ENCODE measurements at regions not wholly inside any gene's neighbourhood (a gene's known extent, or its start where the extent isn't known, plus 50 kb on each side); places are given as distances from the start of the nearest gene placed in this dataset.
A peak's percentile ranks its signal among the peaks of the same experiment; 100 is the strongest.
"Not testable (repeated sequence)": the region's sequence is repeated elsewhere in the genome, so short reads cannot be mapped to it uniquely, and the experiment has no call there.

DNA sequence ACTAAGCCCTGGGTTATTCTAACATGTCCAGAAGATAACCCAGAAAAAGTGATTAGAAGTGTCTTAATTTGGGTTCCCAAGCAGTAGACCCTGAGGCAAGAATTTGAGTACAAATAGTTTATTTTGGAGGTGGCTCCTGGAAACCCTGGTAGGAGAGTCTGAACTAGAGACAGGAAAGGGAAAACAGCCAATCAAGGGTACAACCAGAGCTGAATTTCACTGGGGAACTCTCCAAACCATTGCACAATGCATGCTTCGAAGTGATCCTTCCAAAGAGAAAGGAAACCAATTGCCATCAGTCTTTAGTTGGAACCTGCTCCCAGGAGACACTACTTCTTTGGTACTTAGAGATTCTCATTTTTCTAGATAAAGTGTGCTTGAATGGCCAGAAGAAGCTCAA, 361.5 kb downstream of the MBD2 start:
- Mint-ChIP-seq H3K27ac (no peak overlapping the region), H3K4me3 (no peak overlapping the region), H3K9me3 (peaks cover 4% of the 10 kb centered on the region), H3K36me3 (no peaks in the 10 kb centered on the region), H3K4me1 (ENCODE audit: low read depth in 2 of 2) (no peaks in the 10 kb centered on the region), H3K27me3 (no peaks in the 10 kb centered on the region)
- ATAC-seq, result no peak
- no peak for DNase-seq (ENCODE audit: low spot score)

DNA sequence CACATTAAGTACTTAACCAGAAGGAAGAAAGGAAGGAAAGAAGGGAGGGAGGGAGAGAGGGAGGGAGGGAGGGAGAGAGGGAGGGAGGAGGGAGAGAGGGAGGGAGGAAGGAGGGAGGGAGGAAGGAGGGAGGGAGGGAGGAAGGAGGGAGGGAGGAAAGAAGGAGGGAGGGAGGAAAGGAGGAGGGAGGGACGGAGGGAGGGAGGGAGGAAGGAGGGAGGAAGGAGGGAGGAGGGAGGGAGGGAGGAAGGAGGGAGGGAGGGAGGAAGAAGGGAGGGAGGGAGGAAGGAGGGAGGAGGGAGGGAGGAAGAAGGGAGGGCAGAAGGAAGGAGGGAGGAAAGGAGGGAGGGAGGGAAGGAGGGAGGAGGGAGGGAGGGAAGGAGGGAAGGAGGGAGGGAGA, 363.3 kb downstream of the MBD2 start:
- H3K27me3 Mint-ChIP-seq, result no peaks in the 10 kb centered on the region
- H3K4me1 Mint-ChIP-seq (ENCODE audit: low read depth in 2 of 2), result no peaks in the 10 kb centered on the region
- peaks cover 4% of the 10 kb centered on the region for H3K9me3 Mint-ChIP-seq
- ATAC-seq (no peak), DNase-seq (ENCODE audit: low spot score) (no peak)
- no peaks in the 10 kb centered on the region for H3K36me3 Mint-ChIP-seq
- no peak overlapping the region for H3K27ac Mint-ChIP-seq
- H3K4me3 Mint-ChIP-seq, result no peak overlapping the region

DNA sequence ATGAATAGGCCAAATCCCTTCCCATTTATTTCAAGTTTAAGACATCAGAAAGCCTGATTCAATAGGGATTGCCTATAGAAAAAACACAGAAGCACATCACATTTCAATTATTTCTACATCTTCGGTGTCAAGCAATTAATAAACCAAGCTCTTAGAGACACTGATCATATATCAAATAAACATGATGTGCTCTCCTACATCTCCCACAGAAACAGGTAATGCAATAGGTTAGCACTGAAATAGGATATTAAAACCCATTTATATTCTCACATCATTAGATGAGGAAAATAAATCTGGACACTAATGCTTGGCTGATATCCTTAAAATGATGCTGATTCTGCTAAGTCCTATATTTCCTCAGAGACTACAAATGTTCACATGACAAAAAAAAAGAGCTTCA, 364.7 kb downstream of the MBD2 start:
- peaks cover 4% of the 10 kb centered on the region for H3K9me3 Mint-ChIP-seq
- DNase-seq (ENCODE audit: low spot score) (no peak), ATAC-seq (no peak)
- no peaks in the 10 kb centered on the region for H3K27me3 Mint-ChIP-seq
- H3K36me3 Mint-ChIP-seq, result no peaks in the 10 kb centered on the region
- no peak overlapping the region for H3K4me3 Mint-ChIP-seq
- H3K27ac Mint-ChIP-seq, result no peak overlapping the region
- no peaks in the 10 kb centered on the region for H3K4me1 Mint-ChIP-seq (ENCODE audit: low read depth in 2 of 2)

DNA sequence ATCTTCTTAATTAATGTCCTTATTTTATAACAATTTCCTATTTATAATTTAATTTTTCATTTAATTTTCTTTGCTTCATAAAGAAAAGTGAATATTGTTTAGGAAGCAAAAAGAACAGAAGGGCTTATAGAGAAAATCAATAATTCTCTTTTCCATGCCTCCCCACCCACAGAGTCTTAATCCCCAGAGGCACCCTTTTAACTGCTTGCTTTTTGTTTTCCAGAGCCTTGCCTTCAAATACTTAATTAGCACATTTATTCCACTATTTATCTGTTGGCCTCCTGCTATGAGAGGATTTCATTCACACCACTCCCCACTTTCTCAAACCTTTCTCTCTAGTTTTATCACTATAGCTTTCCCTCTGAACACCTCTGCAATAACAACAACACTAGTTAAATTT, 373.6 kb downstream of the MBD2 start:
- DNase-seq (ENCODE audit: low spot score) (no peak), ATAC-seq (no peak)
- H3K27me3 Mint-ChIP-seq, result no peaks in the 10 kb centered on the region
- H3K27ac Mint-ChIP-seq, result no peak overlapping the region
- no peak overlapping the region for H3K4me3 Mint-ChIP-seq
- no peaks in the 10 kb centered on the region for H3K4me1 Mint-ChIP-seq (ENCODE audit: low read depth in 2 of 2)
- H3K9me3 Mint-ChIP-seq, result peaks cover 26% of the 10 kb centered on the region
- no peaks in the 10 kb centered on the region for H3K36me3 Mint-ChIP-seq

DNA sequence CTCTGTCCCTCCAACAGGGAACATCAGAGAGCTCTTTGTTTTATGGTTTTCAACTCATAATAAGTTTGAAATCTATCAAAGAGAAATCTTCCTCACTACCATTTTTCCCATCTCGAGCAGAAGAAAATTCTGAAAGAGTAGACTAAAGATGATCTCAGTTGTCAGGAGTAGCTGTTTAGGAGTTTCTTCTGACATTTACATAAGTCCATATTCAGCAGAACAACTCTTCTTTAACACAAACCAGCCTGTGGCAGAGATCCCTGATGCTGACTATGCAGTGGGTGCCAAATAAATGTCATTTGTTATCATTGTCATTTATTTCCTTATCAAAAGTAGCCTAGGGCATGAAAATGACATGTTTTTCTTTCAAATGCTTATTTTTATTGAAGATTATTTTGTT, 380.7 kb downstream of the MBD2 start:
- no peaks in the 10 kb centered on the region for H3K27me3 Mint-ChIP-seq
- DNase-seq (ENCODE audit: low spot score) (no peak), ATAC-seq (no peak)
- no peak overlapping the region for H3K4me3 Mint-ChIP-seq
- H3K27ac Mint-ChIP-seq, result no peak overlapping the region
- no peaks in the 10 kb centered on the region for H3K36me3 Mint-ChIP-seq
- H3K9me3 Mint-ChIP-seq, result peaks cover 10% of the 10 kb centered on the region
- no peaks in the 10 kb centered on the region for H3K4me1 Mint-ChIP-seq (ENCODE audit: low read depth in 2 of 2)

DNA sequence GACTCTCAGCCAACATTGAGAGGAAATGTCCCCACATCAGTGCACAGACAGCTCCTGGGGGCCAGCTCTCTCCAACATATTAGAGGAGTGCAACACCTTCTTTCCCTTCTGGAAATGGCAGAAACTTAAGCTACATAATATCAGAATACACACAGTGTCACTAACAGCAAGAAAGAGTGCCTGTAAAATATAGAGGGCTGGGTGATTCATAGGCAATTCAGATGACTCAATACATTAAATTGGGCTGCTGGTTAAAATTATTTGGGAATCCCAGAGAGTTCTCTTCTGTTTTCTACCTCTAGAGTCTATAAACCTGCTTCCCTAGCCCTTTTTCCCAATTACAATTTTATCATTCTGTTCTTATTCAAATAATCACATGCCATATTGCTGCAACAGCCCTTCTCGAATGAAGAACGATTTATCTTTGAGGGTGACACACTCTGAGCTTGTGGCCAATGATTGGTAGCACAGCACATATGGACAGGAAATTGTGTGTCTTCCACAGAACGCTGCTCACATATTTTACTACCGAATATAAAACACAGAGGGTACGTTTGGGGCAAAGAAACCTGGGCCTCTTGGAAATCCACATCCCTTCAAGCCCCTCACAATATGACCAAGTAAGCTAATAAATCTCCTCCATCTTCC, 381.2 kb downstream of the MBD2 start:
- Mint-ChIP-seq H3K9me3 (peaks cover 14% of the 10 kb centered on the region), H3K4me1 (ENCODE audit: low read depth in 2 of 2) (no peaks in the 10 kb centered on the region), H3K27ac (no peak overlapping the region), H3K27me3 (no peaks in the 10 kb centered on the region), H3K36me3 (no peaks in the 10 kb centered on the region), H3K4me3 (no peak overlapping the region)
- DNase-seq (ENCODE audit: low spot score) (no peak), ATAC-seq (no peak)

DNA sequence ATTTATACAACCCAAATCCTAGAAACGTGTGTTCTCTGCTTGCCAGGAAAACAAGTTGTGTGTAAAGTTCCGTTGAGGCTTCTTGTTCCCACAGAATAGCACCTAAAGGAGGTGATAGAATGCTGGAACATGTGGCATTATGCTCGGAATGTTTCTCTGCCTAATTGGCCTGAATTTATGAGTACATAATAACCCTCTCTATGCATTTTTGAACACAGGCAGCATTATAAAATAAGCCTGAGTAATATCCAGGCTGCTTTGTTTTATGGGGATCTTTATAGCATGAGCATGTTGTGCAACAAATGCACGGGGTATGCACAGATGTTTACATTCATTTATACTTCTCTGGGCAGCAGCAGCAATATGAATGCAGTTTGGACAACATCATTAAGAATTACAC, 385.7 kb downstream of the MBD2 start:
- ATAC-seq (no peak), DNase-seq (ENCODE audit: low spot score) (no peak)
- Mint-ChIP-seq H3K4me1 (ENCODE audit: low read depth in 2 of 2) (no peaks in the 10 kb centered on the region), H3K9me3 (peaks cover 24% of the 10 kb centered on the region), H3K36me3 (peaks cover 5% of the 10 kb centered on the region), H3K27me3 (no peaks in the 10 kb centered on the region), H3K4me3 (no peak overlapping the region), H3K27ac (no peak overlapping the region)

DNA sequence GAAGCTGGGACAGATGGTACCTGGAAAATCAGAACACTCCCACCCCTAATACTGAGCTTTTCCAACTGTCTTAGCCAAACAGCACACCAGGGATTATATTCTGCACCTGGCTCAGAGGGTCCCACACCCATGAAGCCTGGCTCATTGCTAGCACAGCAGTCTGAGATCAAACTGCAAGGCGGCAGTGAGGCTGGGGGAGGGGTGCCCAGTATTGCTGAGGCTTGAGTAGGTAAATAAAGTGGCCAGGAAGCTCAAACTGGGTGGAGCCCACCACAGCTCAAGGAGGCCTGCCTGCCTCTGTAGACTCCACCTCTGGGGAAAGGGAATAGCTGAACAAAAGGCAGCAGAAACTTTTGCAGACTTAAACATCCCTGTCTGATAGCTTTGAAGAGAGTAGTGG, 403.3 kb downstream of the MBD2 start:
- peaks cover 24% of the 10 kb centered on the region for H3K9me3 Mint-ChIP-seq
- H3K4me3 Mint-ChIP-seq; DNase-seq (ENCODE audit: low spot score); H3K27me3 Mint-ChIP-seq; H3K27ac Mint-ChIP-seq; H3K4me1 Mint-ChIP-seq (ENCODE audit: low read depth in 2 of 2); ATAC-seq; H3K36me3 Mint-ChIP-seq: not testable (repeated sequence)

DNA sequence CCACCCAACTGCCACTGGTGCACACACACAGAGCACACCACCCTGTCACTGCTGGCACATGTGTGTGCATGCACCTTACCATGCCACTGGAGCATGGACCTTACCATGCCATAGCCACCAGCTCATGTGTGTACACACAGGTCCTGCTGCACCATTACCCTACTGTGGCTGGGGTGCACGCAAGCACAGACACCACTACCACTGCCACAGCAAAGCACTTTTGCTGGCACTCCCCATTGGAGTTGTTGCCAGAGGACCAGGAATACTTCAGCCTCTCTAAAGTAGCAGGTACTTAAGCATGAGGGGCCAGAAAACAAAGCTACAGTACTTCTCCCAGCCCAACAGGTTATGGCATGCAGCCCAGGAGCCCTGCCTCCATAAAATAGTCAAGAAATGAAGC, 404.8 kb downstream of the MBD2 start:
- no peaks in the 10 kb centered on the region for H3K27me3 Mint-ChIP-seq
- no peak overlapping the region for H3K4me3 Mint-ChIP-seq
- H3K4me1 Mint-ChIP-seq (ENCODE audit: low read depth in 2 of 2), result no peaks in the 10 kb centered on the region
- no peaks in the 10 kb centered on the region for H3K36me3 Mint-ChIP-seq
- H3K9me3 Mint-ChIP-seq, result peaks cover 21% of the 10 kb centered on the region
- DNase-seq (ENCODE audit: low spot score) (no peak), ATAC-seq (peak; percentile 31 to 48)
- H3K27ac Mint-ChIP-seq, result no peak overlapping the region

DNA sequence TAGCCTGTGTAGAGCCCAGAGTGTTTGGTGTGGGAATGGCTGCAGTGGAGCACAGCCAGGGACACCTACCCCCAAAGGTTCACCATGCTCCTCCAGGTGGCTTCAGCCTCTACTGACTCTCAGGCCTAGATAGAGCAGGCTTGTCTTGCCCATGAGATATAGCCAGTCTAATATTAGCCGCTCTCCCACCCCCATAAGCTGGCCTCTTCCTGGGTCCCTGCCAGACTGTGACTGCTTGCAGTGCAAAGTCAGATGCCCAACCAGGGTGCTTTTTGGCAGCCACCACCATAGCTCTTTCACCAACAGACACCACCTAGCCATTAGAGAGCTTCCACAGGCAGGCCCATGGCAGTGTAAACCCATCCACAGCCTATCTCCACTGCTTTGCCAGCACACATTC, 405.3 kb downstream of the MBD2 start:
- H3K27ac Mint-ChIP-seq, result no peak overlapping the region
- H3K9me3 Mint-ChIP-seq, result peaks cover 21% of the 10 kb centered on the region
- no peak overlapping the region for H3K4me3 Mint-ChIP-seq
- DNase-seq (ENCODE audit: low spot score) (no peak), ATAC-seq (no peak)
- H3K4me1 Mint-ChIP-seq (ENCODE audit: low read depth in 2 of 2), result no peaks in the 10 kb centered on the region
- no peaks in the 10 kb centered on the region for H3K36me3 Mint-ChIP-seq
- no peaks in the 10 kb centered on the region for H3K27me3 Mint-ChIP-seq

DNA sequence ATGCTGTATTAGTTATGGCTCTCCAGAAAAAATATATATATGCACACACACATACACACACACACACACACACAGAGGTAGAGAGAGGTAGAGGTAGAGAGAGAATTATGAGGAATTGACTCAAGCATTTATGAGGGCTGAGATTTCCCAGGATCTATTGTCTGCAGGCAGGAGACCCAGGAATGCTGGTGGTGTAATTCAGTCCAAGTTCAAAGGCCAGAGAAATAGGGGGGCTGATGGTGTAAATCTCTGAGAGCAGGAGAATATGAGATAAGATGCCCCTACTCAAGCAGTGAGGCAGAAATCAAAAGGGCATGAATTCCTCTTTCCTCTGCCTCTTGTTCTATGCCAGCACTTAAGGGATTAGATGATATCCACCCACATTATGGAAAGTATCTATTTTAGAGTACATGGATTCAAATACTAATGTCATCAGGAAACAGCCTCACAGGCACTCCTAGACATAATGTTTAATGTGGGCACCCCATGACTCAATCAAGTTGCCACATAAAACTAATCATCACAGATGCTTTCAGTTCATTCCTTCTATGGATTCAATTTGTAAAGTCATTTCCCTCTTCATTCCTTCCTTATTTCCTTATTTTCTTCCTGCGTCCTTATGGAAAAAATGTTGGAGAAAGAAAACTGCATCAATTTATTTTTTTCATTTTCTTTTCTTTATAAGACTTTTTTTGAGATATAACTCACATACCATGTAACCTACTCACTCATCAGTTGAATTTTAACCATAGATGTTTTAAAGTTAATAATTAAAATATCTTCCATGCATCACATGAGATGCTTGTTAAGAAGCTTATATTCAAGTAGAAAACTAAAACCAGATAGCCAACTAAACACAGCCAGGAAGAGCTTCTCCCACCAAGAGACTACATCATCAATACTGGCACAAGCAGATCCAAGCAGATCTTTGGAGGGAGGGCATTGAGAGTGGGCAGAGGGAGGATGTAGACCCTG, 406.2 kb downstream of the MBD2 start:
- Mint-ChIP-seq H3K27ac (no peak overlapping the region), H3K9me3 (peaks cover 18% of the 10 kb centered on the region), H3K27me3 (no peaks in the 10 kb centered on the region), H3K4me1 (ENCODE audit: low read depth in 2 of 2) (no peaks in the 10 kb centered on the region), H3K4me3 (no peak overlapping the region), H3K36me3 (no peaks in the 10 kb centered on the region)
- DNase-seq (ENCODE audit: low spot score) (no peak), ATAC-seq (no peak)

DNA sequence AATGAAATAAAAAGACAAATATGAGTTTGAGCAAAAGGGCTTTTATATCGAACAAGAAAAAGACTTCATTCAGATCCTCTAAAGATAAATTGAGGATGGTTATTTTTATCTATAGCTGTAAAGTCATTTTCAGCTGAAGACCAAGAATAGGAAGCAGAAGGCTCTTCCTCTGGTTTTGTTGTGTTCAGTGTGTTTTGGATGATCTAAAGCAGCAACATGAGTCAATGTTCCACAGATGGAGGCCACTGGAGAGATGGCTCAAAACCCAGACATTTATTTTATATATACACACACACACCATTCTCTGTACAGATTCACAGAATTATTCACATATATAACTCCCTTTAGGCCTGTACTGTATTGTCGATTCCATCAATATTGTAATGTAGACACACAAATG, 424.3 kb downstream of the MBD2 start:
- ATAC-seq (no peak), DNase-seq (ENCODE audit: low spot score) (no peak)
- no peak overlapping the region for H3K4me3 Mint-ChIP-seq
- no peaks in the 10 kb centered on the region for H3K36me3 Mint-ChIP-seq
- H3K9me3 Mint-ChIP-seq, result peaks cover 11% of the 10 kb centered on the region
- H3K27me3 Mint-ChIP-seq, result no peaks in the 10 kb centered on the region
- H3K27ac Mint-ChIP-seq, result no peak overlapping the region
- no peaks in the 10 kb centered on the region for H3K4me1 Mint-ChIP-seq (ENCODE audit: low read depth in 2 of 2)

DNA sequence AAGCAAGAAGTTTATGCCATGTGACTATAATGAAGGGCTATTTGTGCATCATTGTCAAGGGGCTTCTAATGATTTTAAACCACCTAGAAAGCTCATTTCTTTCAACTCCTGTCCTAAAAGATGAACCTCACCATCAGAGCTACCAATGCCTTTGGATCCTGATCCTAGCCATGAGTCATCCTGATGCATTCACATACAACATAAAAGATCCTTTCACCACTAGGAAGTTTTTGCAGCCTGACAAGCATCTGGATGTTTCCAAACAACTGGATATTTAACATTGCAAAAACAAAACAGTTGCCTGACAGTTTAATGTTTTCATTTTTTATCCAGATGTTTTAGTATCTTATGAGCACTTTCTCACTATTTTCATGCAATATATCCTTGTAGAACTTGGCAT, 425.3 kb downstream of the MBD2 start:
- Mint-ChIP-seq H3K27ac (no peak overlapping the region), H3K9me3 (peaks cover 11% of the 10 kb centered on the region), H3K4me1 (ENCODE audit: low read depth in 2 of 2) (no peaks in the 10 kb centered on the region), H3K27me3 (no peaks in the 10 kb centered on the region), H3K36me3 (no peaks in the 10 kb centered on the region), H3K4me3 (no peak overlapping the region)
- ATAC-seq (no peak), DNase-seq (ENCODE audit: low spot score) (no peak)

DNA sequence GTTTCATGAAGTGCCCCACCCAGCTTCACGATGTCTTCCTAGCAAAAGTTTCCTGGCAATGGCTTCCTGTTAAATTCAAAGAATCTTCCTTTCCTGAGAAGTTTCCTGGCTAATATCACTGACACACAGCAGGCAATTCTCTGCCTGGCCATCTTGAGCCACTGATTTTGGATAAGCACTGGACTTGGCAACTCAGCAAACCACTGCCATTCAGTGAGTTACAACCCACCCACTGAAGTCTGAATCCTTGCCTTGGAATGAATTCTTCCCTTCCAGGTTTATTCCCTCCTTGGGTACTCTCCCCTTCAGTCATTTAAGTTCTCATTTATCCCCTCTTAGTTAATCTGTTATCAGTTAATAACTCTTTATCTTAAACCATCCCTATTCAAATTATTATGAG, 426.0 kb downstream of the MBD2 start:
- H3K9me3 Mint-ChIP-seq, result peaks cover 11% of the 10 kb centered on the region
- no peaks in the 10 kb centered on the region for H3K4me1 Mint-ChIP-seq (ENCODE audit: low read depth in 2 of 2)
- no peak for DNase-seq (ENCODE audit: low spot score)

More for the DNA sequence above, 426.0 kb downstream of the MBD2 start:
- no peaks in the 10 kb centered on the region for H3K27me3 Mint-ChIP-seq
- no peak overlapping the region for H3K27ac Mint-ChIP-seq
- no peak for ATAC-seq
- H3K36me3 Mint-ChIP-seq, result no peaks in the 10 kb centered on the region
- no peak overlapping the region for H3K4me3 Mint-ChIP-seq

Measured in natural killer cell treated with Interleukin-12 subunit alpha and Interleukin-12 subunit beta and Interleukin-15 and Interleukin-18, amount 100 ng/mL, for 72 hours (primary cell).